ENCODE measurements at regions not wholly inside any gene's neighbourhood (a gene's known extent, or its start where the extent isn't known, plus 50 kb on each side); places are given as distances from the start of the nearest gene placed in this dataset.

DNA sequence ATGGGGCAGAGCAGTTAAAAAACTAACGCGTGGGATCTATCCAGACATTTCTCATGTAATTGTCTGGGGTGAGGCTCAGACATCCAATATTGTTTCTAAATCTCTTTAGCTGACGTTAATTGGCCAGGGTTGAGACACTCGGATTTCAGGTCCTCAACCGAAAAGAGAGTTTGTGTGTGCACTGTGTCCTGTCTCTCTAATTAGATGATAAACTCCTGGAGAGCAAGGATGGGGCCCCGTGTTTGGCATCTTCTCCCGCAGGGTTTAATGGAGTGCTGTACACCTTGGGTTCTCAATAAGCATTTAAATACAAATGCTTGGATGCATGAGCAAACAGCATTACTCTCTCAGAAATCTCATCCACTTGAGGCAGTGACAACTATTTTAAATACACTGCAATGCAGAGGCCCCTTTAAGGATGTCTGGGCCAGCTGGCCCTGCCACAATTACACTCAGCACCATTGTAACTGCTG, 139.6 kb downstream of the MTX3 start:
- TF ChIP-seq EZH2 (IDR thresholded peaks at IDR 0.05; ENCODE audit: low read depth, low read length, severe bottlenecking) (no peak), KDM1A (IDR thresholded peaks at IDR 0.05; ENCODE audit: borderline replicate concordance, low read length) (no peak), POLR2A (IDR thresholded peaks at IDR 0.05; ENCODE audit: control extremely low read depth in 1 of 2, low read depth in 2 of 2, low read length in 2 of 2) (no peak), MAFK (IDR thresholded peaks at IDR 0.05; ENCODE audit: low read depth, low read length) (no peak), GABPA (IDR thresholded peaks at IDR 0.05; ENCODE audit: borderline replicate concordance, insufficient read depth, low read length) (no peak), RNF2 (IDR thresholded peaks at IDR 0.05; ENCODE audit: borderline replicate concordance, low read depth, low read length, missing control alignments, poor library complexity, severe bottlenecking) (no peak), POLR2AphosphoS5 (IDR thresholded peaks at IDR 0.05; ENCODE audit: low read depth, low read length) (no peak), JUN (IDR thresholded peaks at IDR 0.05; ENCODE audit: low read depth, low read length) (no peak), HDAC6 (IDR thresholded peaks at IDR 0.05; ENCODE audit: low read depth, low read length) (no peak)
- TF ChIP-seq, protein P1, sequence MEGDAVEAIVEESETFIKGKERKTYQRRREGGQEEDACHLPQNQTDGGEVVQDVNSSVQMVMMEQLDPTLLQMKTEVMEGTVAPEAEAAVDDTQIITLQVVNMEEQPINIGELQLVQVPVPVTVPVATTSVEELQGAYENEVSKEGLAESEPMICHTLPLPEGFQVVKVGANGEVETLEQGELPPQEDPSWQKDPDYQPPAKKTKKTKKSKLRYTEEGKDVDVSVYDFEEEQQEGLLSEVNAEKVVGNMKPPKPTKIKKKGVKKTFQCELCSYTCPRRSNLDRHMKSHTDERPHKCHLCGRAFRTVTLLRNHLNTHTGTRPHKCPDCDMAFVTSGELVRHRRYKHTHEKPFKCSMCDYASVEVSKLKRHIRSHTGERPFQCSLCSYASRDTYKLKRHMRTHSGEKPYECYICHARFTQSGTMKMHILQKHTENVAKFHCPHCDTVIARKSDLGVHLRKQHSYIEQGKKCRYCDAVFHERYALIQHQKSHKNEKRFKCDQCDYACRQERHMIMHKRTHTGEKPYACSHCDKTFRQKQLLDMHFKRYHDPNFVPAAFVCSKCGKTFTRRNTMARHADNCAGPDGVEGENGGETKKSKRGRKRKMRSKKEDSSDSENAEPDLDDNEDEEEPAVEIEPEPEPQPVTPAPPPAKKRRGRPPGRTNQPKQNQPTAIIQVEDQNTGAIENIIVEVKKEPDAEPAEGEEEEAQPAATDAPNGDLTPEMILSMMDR (IDR thresholded peaks at IDR 0.05; ENCODE audit: control extremely low read depth in 1 of 3, insufficient read depth in 1 of 3, low read depth in 1 of 3, low read length in 3 of 3), result no peak
- TF ChIP-seq, protein P2, sequence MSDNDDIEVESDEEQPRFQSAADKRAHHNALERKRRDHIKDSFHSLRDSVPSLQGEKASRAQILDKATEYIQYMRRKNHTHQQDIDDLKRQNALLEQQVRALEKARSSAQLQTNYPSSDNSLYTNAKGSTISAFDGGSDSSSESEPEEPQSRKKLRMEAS (IDR thresholded peaks at IDR 0.05), result no peak
- TF ChIP-seq, protein P3, sequence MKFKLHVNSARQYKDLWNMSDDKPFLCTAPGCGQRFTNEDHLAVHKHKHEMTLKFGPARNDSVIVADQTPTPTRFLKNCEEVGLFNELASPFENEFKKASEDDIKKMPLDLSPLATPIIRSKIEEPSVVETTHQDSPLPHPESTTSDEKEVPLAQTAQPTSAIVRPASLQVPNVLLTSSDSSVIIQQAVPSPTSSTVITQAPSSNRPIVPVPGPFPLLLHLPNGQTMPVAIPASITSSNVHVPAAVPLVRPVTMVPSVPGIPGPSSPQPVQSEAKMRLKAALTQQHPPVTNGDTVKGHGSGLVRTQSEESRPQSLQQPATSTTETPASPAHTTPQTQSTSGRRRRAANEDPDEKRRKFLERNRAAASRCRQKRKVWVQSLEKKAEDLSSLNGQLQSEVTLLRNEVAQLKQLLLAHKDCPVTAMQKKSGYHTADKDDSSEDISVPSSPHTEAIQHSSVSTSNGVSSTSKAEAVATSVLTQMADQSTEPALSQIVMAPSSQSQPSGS (IDR thresholded peaks at IDR 0.05; ENCODE audit: low read length), result no peak
